GM13976 (cell line): ENCODE measurements at regions not wholly inside any gene's neighbourhood (a gene's known extent, or its start where the extent isn't known, plus 50 kb on each side); places are given as distances from the start of the nearest gene placed in this dataset.

ENCODE experiments used
- DNase-seq: peaks from one replicate; pipeline ENCODE4 v3.0.0; 2012; ENCODE audit warnings: low spot score
- in situ Hi-C: fragments of 300-500 bp; cut with MboI; formaldehyde crosslinking; loops from one replicate; pipeline ENCODE4 v1.12.0; 2022; ENCODE audit warnings: low sequenced_read_pairs, mixed read lengths, inconsistent platforms; ENCODE audit not compliant: unreplicated experiment
- TF ChIP-seq, protein P1 (sequence below): IDR thresholded peaks from 2 replicates; pipeline ENCODE4 v1.5.1; 2012; ENCODE audit warnings: borderline replicate concordance, mild to moderate bottlenecking; ENCODE audit not compliant: insufficient read depth; ENCODE audit errors: extremely low read depth, missing control alignments, control extremely low read depth

DNA sequence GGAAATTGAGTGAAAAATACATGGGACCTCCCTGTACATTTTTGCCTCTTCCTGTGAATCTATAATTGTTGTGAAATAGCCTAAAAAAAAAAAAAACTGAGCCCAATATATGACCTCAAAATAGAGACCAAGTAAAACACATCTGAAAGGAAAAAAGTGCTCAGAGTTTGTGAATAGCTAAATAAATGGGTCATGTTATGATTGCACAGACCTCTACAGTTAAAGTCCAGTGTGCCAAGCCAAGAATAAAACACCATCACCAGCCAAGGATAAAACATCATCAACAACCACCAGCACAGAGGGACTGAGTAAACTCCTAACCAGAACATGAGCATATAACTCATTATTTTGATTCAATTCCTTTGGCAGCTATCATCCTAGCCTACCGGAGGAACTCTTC, 115.6 kb upstream of the AGTR1 start:
- TF ChIP-seq, protein P1, sequence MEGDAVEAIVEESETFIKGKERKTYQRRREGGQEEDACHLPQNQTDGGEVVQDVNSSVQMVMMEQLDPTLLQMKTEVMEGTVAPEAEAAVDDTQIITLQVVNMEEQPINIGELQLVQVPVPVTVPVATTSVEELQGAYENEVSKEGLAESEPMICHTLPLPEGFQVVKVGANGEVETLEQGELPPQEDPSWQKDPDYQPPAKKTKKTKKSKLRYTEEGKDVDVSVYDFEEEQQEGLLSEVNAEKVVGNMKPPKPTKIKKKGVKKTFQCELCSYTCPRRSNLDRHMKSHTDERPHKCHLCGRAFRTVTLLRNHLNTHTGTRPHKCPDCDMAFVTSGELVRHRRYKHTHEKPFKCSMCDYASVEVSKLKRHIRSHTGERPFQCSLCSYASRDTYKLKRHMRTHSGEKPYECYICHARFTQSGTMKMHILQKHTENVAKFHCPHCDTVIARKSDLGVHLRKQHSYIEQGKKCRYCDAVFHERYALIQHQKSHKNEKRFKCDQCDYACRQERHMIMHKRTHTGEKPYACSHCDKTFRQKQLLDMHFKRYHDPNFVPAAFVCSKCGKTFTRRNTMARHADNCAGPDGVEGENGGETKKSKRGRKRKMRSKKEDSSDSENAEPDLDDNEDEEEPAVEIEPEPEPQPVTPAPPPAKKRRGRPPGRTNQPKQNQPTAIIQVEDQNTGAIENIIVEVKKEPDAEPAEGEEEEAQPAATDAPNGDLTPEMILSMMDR, result no peak
- in situ Hi-C loops, result no loop called here
- DNase-seq, result no peak

GRCh38 chr3:148583793-148584192, 113.9 kb upstream of the AGTR1 start:
- TF ChIP-seq, protein P1, result no peak
- no peak for DNase-seq
- in situ Hi-C loops, result no loop called here

DNA sequence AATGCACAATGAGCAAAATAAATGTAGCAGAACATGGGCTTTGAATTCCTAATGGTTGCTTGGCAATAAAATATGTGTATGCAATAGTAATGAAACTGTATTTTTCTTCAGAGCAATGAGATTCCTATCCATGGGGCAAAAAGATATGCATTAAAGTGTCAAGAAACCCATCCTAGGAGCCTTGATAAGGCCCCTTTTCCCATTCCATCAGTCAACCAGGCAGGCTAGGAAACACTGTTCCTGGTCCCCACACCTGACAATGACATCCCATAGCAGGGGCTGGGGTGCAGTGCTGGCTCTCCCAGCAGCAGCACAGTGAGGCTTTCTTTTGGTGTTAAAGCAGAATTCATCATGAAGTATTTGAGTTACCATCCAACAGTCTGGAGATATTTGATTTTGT, 113.3 kb upstream of the AGTR1 start:
- DNase-seq, result no peak
- in situ Hi-C loops, result no loop called here
- TF ChIP-seq, protein P1, result no peak

DNA sequence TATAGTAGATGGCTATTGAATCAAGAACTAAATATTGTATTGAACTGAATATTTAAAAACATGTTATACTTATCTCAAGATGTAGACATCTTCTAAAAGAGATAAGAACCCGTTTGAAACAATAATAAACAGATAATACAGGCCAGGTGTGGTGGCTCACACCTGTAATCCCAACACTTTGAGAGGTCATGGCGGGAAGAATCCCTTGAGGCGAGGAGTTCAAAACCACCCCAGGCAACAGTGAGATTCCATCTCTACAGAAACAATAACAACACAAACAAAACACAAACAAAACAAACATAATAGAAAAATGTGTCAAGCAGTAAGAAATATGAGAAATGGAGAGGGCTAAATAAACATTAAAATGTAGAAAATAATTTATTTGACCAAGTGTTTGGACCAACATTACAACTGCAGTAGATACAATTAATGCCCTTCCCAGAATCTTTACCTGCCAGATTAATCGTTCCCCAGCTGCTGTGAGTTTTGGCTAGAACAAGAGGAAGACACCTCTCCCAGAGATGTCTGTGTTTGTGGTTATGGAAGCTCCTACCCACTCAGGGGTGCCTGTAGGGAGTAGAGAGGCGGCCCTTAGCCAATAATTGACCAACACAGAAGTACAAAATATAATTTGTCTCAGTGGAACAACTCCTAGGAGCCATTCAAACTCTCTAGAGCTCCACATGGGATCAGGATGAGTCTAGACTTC, 111.9 kb upstream of the AGTR1 start:
- TF ChIP-seq, protein P1, result no peak

DNA sequence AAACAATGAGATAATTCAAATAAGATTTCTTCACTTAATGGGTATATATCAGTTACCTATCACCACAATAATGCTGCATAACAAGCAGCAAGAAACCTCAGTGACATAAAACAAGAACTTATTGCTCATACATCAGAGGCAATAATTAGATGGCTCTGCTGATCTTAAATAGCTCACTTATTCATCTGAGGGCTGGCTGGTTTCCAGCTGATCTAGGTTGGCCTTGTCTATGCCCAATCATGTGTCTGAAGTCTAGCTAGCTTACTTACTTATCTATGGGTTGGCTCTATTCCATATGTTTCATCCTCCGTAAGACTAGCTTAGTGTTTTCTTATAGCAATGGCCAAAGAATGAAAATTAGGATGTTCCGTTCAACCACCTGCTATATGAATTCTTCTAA, 109.4 kb upstream of the AGTR1 start:
- DNase-seq, result no peak
- in situ Hi-C loops, result no loop called here
- TF ChIP-seq, protein P1, result no peak

More for the DNA sequence above, 111.9 kb upstream of the AGTR1 start:
- in situ Hi-C loops, result no loop called here
- DNase-seq, result no peak

- TF ChIP-seq, protein P1, result no peak
- in situ Hi-C loops, result no loop called here
- no peak for DNase-seq
Measured at GRCh38 chr3:148591525-148591924, 106.2 kb upstream of the AGTR1 start.
